ENCODE measurements at regions not wholly inside any gene's neighbourhood (a gene's known extent, or its start where the extent isn't known, plus 50 kb on each side); places are given as distances from the start of the nearest gene placed in this dataset.

- Histone ChIP-seq H3K27ac (replicated peaks in 1 of 4) (no peak overlapping the region), H3K9me3 (no peaks in the 10 kb centered on the region), H3K4me1 (no peaks in the 10 kb centered on the region), H3K27me3 (peaks cover 0 to 6% (median 0%) of the 10 kb centered on the region in 4 donors), H3K36me3 (no peaks in the 10 kb centered on the region), H3K4me3 (no peak overlapping the region)
- TF ChIP-seq EP300 (IDR thresholded peaks at IDR 0.05) (no peak), POLR2AphosphoS5 (IDR thresholded peaks at IDR 0.05) (no peak), CTCF (IDR thresholded peaks at IDR 0.05) (no peak), POLR2A (IDR thresholded peaks at IDR 0.05; ENCODE audit: low read depth) (no peak)
- intact Hi-C loops (cut with DNase I) = no loop called here
- DNase-seq (ENCODE audit: extremely low spot score) = no peak
- WGBS = 50% methylated on average over 9 of the region's 11 CpGs
Observed at GRCh38 chr2:172270278-172271079, 156.9 kb upstream of the ITGA6 start.

- DNase-seq (ENCODE audit: extremely low spot score) = no peak
- Histone ChIP-seq H3K4me3 (no peak overlapping the region), H3K27me3 (peaks cover 0 to 10% (median 0%) of the 10 kb centered on the region in 4 donors), H3K36me3 (no peaks in the 10 kb centered on the region), H3K4me1 (no peaks in the 10 kb centered on the region), H3K27ac (replicated peaks in 1 of 4) (no peak overlapping the region), H3K9me3 (peaks cover 0 to 6% (median 2%) of the 10 kb centered on the region in 4 donors)
- intact Hi-C loops (cut with DNase I) = no loop called here
- no peak for TF ChIP-seq CTCF (IDR thresholded peaks at IDR 0.05)
- TF ChIP-seq EP300 (IDR thresholded peaks at IDR 0.05) = no peak
- TF ChIP-seq POLR2AphosphoS5 (IDR thresholded peaks at IDR 0.05) = no peak
- no peak for TF ChIP-seq POLR2A (IDR thresholded peaks at IDR 0.05; ENCODE audit: low read depth)
- 79% methylated on average over 6 of the region's 6 CpGs for WGBS
Observed at GRCh38 chr2:172273910-172274571, 153.3 kb upstream of the ITGA6 start.

DNA sequence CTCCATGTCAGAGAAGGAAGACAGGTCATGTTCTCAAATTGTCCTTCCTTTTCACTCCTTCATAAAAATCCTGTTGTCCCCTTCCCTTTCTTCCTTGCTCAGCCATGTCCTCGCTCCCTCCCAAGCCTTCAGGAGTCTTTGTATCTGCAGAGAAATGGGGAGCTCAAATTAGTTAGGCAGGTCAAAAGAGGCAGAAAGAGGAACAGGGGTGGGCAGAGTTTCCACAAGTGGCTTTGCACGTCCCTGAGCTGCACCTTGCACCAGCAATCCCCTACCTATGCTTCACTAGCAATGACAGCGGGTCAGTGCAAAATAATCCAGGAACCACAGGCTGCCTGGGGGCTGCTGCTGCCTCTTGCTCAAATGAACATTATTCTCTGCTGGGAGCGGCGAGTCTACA lies 152.1 kb upstream of the ITGA6 start:
- TF ChIP-seq CTCF (IDR thresholded peaks at IDR 0.05) = no peak
- no peak for TF ChIP-seq POLR2A (IDR thresholded peaks at IDR 0.05; ENCODE audit: low read depth)
- no peak for TF ChIP-seq POLR2AphosphoS5 (IDR thresholded peaks at IDR 0.05)
- TF ChIP-seq EP300 (IDR thresholded peaks at IDR 0.05) = no peak
- no peaks in the 10 kb centered on the region for H3K4me1 ChIP-seq
- no peaks in the 10 kb centered on the region for H3K36me3 ChIP-seq
- no peak for DNase-seq (ENCODE audit: extremely low spot score)
- 87% methylated on average over 5 of the region's 5 CpGs for WGBS
- no peak overlapping the region for H3K4me3 ChIP-seq
- no peak overlapping the region for H3K27ac ChIP-seq (replicated peaks in 1 of 4)
- peaks cover 0 to 10% (median 0%) of the 10 kb centered on the region in 4 donors for H3K27me3 ChIP-seq
- H3K9me3 ChIP-seq = peaks cover 0 to 6% (median 2%) of the 10 kb centered on the region in 4 donors
- intact Hi-C loops (cut with DNase I) = no loop called here

GRCh38 chr2:172276961-172277360 lies 150.4 kb upstream of the ITGA6 start:
- intact Hi-C loops (cut with DNase I) = no loop called here
- H3K9me3 ChIP-seq = peaks cover 0 to 6% (median 2%) of the 10 kb centered on the region in 4 donors
- peaks cover 0 to 10% (median 0%) of the 10 kb centered on the region in 4 donors for H3K27me3 ChIP-seq
- no peak for DNase-seq (ENCODE audit: extremely low spot score)
- H3K4me3 ChIP-seq = no peak overlapping the region
- H3K4me1 ChIP-seq = no peaks in the 10 kb centered on the region
- no peaks in the 10 kb centered on the region for H3K36me3 ChIP-seq
- no peak for TF ChIP-seq EP300 (IDR thresholded peaks at IDR 0.05)
- no peak for TF ChIP-seq POLR2A (IDR thresholded peaks at IDR 0.05; ENCODE audit: low read depth)
- TF ChIP-seq POLR2AphosphoS5 (IDR thresholded peaks at IDR 0.05) = no peak
- TF ChIP-seq CTCF (IDR thresholded peaks at IDR 0.05) = no peak
- H3K27ac ChIP-seq (replicated peaks in 1 of 4) = no peak overlapping the region
